ENCODE measurements at regions not wholly inside any gene's neighbourhood (a gene's known extent, or its start where the extent isn't known, plus 50 kb on each side); places are given as distances from the start of the nearest gene placed in this dataset.
"Not testable (repeated sequence)": the region's sequence is repeated elsewhere in the genome, so short reads cannot be mapped to it uniquely, and the experiment has no call there.

DNA sequence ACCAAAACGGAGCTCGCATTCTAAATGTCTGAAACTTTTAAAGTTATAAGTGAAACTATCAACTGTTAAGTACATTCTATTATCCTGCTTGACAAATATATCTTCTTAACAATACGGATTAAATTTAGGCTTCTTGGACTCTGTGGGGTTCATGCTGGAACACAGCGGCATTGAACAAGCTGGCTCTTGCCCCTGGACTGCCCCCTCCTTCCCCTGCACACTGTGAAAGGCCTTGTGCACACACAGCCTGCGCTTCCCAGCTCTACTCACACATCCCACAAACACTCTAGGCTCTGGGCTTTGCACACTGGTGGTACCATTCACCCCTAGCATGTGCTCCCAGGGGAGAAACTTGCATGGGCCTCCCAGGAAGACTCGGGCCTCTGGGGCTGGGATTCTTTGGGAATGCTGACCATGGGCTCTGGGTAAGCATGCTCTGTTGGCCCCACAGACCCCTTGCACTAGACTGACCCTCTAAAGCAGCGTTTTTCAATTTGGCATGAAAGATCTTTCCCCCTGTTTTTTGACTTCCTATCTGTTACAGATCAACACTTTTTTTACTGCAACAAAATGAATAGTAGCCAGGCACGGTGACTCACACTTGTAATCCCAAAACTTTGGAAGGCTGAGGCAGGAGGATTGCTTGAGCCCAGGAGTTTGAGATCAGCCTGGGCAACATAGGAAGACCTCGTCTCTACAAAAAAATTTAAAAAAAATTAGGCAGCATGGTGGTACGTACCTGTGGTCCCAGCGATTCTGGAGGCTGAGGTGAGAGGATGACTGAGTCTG is 96.2 kb upstream of the CPM start:
- peak; percentile 42 for DNase-seq

DNA sequence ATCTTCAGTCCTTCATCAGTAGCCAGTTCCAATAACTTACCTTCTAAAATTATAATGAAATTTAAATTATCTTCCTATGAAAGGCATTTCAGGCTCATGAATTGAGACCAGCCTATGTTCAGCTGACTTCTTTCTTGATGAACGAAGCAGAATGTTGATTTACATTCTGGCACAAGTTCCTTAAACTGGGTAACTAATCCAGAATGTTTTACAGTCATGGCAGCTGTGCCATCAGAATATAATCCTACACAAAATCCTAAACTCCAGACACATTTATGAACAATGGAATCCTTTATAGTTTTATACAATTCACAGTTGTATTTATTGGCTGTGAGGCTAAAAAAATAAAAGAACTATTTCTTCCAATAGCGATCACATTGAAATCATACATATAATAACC is 97.3 kb upstream of the CPM start:
- DNase-seq = no peak

DNA sequence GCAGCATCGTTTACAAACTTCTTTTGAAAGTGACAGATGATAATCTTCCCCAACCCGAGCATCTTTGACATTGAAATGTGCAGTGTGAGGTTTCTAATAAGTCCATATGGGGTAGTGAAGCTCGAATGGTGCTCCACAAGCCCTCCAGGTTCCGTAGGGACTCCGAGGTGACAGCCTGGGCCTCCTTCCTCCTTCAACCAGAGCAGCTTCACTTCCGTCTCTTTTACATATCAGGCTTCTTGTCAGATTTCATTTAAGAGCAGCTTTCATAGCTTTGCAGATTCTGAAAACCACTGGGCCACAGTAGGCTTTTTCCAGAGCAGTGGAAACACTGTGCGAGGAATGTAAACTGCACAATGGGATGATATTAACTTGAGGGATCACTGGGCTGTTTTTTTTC is 103.6 kb upstream of the CPM start:
- DNase-seq = no peak

DNA sequence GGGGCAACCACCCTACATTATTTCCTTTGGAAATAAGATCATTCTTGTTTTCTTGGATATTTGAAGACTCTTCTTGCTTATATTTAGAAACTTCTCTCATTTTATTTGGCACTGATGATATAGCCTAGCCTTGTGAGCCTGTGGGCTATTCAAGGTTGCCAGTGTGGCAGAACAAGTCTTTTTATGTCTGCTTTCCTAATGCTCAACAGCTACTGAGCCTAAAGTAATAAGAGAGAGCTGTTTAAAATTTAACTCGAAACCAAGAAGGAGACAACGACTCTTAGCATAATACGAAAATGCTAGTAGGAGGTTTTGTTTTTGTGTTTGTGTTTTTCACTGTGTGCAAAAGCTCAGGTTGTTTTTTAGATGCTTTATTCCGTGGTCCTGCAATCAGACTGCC is 104.0 kb upstream of the CPM start:
- DNase-seq = no peak

DNA sequence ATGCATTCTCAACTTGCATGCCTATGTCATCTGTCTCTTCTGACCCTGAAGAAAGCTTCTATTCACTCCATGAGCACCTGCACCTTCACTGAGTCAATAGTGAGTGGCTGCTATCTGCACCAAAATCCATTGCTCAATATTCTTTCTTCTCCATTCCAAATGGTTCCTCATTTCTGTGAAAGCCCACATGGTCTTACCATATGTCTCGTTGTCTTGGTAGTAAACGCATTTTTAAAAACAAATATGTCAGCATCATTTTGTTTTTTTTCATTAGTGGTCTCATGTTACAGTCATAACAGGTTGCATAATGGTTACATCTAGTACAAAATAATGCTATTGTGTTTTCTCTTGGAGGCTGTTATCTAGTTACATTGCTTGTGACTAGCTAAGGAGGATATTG is 106.9 kb upstream of the CPM start:
- DNase-seq = no peak

DNA sequence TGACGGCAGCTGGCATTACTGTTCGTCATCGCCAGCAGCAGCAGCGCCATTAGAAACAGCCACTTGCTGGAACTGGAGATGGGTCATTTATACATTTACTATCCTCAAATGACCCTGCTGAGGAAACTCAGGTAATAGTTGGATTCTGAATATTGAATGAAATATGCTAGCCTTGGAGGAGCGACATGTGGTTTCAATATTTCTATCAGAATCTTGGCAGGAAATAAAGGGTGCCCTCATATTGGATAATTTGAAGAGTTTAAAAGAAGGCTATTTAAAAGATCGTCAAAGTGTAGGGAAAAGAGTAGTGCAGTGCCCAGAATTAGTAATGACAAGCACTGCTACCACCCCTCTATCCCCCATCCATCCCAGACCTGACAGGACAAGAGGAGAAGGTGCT is 109.6 kb upstream of the CPM start:
- DNase-seq = no peak

DNA sequence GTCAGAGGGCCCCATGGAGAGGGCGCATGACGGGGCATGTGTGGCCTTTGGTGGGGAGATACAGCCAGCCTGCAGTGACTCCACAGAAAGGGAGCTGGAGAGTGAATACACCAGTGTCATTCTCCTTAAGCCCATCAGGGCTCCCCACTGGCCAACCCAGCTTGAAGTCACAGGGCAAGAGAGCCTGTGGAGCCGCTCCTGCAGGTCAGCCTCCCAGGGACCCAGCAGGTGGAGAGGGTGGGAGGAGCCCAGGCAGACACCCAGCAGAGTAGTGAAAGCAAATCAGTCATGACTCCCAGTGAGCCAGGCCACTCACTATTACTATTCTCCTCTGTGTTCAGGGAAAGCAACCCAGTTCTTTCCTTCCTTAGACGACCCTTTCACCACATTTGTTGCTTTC is 110.0 kb upstream of the CPM start:
- no peak for DNase-seq

DNA sequence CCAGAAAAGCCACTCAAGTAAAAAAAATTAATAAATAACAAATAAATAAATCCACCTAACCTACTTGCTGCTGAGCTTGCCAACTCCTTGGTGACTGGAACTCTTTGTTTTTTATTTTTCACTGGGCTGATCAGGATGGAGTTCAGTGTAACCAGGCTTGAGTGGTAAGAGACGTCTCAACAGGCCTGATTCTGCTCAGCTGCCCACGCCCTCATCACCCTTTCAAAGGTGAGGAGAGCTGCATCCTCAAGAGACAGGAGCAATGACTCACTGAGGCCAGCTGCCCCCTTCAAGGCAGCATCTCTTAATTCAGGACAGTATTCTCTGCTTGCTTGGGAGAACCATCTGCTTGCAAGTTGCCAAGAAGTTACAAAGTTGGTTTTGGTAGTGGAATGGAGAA is 111.9 kb upstream of the CPM start:
- DNase-seq = no peak

DNA sequence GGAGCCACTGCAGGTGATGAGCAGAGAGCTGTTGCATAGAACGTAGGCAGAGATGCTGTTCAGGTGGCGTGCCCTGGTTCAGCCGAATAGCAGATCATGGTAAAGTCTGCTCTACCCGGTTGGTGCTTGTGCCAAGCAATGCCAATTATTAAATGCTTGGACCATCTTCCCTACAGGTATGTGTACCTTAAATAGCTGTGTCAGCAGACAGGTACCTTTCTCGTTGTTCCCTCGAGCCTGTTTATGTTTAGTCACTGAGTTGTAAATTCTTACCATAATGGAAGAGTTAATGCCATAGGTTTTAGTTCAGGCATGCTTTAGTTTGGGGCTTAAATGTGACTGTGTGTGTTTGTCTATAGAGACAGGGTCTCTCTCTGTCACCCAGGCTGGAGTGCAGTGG is 112.5 kb upstream of the CPM start:
- DNase-seq = no peak

DNA sequence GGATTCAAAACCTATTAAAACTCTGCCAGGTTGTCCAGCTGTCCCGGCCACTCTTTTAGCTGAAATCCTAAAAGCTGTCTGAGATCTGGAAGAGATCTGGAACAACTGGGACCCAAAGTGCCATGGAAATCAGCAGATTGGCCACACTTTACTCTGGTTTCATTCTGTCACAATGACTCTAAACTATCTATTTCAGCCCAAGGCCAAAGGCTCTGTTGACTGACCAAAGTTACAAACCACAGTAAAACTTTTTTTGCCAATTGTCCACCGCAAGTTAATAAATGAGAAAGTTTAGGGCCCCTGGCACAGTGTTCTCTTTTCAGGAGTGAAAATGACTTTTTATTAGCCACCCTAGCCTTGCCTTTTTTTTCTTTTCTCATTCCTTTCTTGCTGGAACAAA is 113.4 kb upstream of the CPM start:
- no peak for DNase-seq

DNA sequence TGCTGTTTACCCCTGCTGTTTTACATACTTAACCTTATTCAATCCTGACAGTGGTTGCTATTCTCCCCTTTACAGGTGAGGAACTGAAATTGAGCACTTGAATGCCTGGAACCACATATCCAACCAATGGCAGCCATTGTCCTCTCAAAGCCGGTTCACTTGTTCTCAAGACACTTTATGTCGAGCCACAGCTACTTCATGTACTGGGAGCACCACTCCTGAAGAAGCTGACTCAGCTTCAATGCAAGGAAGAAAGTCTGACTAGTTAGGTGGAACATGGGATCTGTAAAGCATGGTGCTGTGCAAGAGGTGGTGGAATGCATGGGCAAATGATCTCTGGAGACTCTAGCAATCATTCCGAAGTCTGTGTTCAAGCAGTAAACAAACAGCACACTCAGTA is 113.9 kb upstream of the CPM start:
- DNase-seq = no peak

DNA sequence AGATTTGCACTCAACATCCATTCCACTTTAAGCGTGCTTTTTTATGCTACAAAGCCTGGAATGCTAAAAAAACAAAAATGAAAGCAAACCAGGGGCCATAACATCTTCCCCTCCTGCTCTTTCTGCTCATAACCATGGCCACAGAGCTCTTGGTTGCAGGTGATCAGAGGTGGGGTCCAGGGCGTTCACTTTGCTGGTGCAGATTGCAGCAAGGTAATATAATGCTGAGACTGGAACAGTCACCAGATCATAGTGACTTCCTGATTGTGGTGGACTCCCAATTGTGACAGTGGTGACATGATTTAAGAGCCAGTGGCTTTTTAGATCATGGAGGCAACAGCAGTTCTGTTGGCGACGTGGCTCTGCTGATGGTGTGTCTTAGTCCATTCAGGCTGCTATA is 115.0 kb upstream of the CPM start:
- DNase-seq = no peak

DNA sequence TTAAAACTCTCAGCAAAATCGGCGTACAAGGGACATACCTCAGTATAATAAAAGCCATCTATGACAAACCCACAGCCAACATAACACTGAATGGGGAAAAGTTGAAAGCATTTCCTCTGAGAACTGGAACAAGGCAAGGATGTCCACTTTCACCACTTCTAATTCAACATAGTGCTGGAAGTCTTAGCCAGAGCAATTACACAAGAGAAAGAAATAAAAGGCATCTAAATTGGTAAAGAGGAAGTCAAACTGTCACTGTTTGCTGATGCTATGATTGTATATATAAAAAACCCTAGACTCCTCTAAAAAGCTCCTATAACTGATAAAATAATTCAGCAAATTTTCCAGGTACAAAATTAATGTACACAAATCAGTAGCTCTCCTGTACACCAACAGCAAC is 116.9 kb upstream of the CPM start:
- not testable (repeated sequence) for DNase-seq

DNA sequence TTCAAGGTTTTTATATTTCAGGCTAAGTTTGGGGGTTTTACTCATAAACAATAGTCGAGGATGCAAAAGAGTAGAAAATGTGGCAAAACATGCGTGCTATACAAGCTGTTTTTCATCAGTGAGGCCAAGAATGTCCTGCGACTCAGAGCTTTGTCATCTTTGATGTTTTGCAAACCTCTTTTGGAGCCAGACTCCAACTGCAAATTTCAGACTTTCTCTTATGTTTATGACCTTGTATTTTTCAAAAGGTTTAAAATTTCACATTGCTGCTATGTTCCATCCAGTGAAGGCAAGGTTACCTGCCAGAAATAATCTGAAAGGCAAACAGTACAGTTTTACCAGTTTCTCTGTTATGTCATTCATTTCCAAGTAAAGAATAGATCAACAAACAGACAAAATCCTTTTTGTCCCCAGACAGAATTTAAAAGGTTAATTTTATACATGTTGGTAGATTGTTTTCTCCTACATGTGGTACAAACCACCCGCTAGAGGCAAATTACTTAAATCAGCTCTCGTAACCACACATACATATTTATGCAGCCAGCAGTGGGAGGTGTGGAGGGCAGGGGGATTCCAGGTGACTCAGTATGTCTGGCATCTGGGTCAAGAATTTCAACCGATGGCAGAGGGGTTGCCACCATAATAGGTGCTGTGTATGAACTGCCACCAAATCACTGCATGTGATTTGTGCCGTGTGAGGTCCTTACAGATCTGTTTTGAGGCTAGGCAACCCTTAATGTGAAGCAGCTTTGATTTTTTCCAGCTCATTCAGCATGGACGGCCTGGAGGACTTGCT is 119.8 kb upstream of the CPM start:
- DNase-seq = peak; percentile 90

DNA sequence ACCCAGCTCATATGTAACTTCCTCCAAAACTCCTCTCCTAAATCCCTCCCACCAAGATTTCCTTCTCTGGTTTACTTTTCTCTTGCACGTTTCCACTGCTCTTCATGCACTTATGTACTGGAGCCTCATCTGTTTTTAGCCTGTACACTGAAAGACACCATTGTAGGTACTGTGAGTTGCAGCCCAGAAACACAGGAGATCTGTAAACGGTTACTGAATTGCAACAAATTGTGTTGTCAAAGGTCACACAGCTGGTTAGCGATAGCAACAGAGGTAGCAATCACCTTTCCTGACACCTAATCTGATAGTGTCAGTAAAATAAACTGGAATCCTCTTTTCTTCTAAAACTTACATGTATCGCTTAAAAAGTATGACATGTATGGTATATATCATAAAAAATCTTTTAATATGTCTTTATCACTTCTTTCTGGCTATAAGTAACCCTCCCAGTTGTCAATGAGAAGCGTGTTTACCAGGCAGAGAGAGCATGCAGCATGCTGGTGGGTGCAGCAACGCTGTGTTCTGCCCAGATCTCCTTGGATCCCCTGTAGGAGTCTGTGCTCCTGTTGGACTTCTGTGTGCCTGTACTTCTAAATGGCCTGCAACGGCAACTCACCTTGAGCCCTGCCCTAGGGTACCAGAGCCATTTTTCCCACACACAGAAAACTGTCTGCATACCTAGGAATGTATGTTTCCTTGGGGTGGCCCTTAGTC is 121.5 kb upstream of the CPM start:
- no peak for DNase-seq

DNA sequence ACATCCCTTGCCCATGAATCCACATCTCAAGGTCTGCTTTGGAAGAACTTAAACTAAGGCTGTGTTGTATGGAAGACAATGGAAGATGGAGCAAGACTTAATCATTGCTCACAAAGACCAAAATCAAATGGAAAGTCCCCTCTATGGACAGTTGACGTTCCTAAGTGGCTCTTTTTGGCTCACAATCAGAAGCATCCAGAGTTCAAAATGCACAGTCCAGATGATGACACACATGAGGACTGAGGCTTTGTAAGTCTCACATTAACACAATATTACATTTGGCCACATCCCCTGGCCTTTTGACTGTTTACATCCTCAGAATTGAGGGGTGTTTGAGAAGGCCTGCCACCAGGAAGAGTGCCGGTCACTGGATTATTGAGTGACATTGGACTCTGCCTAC is 122.3 kb upstream of the CPM start:
- DNase-seq = no peak

DNA sequence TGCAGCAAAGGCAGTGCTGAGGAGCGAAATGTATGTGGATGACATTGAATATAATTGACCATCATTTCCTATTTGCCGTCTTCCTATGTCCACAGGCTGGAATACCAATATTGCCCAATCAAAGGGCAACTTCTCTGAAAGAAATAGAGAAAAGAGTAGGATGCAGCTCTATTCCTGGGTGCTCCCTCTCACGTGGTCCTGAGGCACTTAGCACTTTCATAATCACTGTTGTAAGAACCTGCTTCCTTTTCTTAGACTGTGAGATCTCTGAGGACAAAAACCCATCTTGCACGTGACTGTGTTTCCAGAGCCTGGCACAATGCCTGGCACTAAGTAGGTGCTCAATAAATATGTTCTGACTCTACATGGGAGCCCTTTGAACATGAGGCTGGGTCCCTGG is 122.7 kb upstream of the CPM start:
- no peak for DNase-seq

DNA sequence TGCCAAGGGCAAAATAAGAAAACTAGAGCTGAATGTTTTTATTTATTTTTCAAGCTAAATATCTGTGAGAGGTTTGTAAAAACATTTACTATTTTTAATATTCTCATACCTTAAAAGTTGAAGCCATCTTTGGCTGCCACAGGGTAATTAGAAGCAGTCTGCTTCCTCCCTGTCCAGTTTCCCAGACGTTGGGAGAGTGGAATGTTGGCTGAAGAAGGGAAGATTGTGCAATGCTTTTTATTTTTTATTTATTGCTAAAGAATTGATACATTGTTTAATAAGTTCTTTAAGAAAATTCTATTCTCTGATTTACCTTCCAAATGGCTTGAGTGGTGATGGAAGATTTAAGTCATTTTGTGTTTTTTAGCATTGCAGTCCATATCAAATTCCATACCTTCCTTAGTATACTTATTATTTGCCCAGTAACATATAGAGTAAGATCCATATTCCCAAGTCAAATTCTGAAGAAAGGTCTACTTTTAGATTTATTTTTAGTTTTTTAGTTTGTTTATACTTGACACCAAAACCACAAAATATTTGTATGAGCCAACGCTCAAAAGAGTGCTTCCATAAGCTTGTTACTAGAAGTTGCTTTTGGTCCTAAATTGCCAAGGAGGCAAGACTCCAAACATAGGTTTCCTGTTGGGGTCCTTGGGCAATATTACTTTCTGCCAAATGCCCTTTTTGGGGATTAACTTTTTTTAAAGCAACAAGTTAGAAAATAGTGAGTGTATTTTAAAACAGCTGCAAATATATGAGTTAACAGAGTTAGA is 124.0 kb upstream of the CPM start:
- peak; percentile 79 for DNase-seq

DNA sequence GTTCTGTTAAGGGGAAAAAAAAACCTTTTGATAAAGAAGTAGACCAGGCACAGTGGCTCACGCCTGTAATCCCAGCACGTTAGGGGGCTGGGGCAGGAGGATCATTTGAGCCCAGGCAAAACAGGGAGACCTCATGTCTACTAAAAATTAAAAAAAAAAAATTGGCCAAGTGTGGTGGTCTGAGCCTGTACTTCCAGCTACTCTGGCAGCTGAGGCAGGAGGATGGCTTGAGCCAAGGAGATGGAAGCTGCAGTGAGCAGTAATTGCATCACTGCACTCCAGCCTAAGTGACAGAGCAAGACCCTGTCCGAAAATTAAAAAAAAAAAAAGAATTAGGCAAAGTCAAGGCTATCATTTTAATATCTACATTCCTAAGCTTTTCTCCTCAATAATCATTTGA is 124.8 kb upstream of the CPM start:
- no peak for DNase-seq

DNA sequence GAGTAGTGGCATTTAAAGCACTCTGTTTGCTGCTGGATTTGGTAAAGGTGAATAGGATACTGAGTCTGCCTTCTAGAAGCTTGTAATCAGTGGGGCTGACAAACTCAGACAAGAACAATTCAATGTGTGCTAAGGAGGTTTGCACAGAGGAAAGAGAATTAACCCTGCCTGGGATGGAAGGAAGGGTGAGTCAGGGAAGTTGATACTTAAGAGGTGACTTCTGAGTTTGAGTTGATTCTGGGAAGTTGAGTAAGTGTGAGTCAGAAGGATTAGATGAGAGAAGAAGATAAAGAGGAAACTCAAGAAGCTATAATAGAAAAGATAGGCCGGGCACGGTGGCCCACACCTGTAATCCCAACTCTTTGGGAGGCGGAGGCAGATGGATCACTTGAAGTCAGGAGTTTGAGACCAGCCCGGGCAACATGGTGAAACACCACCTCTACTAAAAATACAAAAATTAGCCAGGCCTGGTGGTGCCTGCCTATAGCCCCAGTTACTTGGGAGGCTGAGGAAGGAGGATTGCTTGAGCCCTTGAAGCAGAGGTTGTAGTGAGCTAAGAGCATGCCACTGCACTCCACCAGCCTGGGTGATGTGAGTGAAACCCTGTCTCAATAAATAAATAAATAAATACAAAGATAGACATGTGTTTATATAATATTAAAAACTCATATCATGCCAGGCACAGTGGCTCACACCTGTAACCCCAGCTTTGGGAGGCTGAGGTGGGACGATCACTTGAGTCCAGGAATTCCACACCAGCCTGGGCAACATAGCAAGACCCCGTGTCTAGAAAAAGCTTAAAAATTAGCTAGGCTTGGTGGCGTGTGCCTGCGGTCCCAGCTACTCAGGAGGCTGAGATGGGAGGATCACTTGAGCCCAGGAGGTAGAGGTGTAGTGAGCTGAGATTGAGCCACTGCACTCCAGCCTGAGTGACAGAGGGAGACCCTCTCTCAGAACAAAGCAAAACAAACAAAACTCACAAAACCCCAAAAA is 126.8 kb upstream of the CPM start:
- DNase-seq = peak; percentile 91

DNA sequence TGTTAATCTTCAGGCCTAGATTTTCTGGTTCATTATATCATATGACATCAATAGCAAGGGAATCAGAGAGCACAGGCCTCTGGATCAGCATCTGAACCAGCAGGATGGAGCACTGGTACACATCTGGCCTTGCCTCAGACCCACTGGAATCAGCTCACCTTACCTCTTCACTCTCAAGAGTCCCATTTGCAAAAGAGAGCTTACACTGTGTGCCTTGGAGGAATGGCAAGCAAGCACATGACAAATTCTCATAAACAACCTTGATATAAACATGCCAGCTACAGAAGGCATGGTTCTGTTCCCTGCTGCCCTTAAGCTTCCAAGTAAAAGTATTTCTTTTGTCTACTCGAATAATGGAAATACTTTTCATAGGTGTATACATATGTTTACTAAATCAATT is 128.6 kb upstream of the CPM start:
- DNase-seq = no peak

Measured in fibroblast of skin of right quadriceps (primary cell).